ENCODE measurements at regions not wholly inside any gene's neighbourhood (a gene's known extent, or its start where the extent isn't known, plus 50 kb on each side); places are given as distances from the start of the nearest gene placed in this dataset.

- no peak for TF ChIP-seq CTCF (IDR thresholded peaks at IDR 0.05)
- TF ChIP-seq POLR2A (IDR thresholded peaks at IDR 0.05): no peak
Measured at GRCh38 chr2:39492095-39492590, 55.1 kb upstream of the MAP4K3 start.
